ENCODE measurements at regions not wholly inside any gene's neighbourhood (a gene's known extent, or its start where the extent isn't known, plus 50 kb on each side); places are given as distances from the start of the nearest gene placed in this dataset.
"Not testable (repeated sequence)": the region's sequence is repeated elsewhere in the genome, so short reads cannot be mapped to it uniquely, and the experiment has no call there.

DNA sequence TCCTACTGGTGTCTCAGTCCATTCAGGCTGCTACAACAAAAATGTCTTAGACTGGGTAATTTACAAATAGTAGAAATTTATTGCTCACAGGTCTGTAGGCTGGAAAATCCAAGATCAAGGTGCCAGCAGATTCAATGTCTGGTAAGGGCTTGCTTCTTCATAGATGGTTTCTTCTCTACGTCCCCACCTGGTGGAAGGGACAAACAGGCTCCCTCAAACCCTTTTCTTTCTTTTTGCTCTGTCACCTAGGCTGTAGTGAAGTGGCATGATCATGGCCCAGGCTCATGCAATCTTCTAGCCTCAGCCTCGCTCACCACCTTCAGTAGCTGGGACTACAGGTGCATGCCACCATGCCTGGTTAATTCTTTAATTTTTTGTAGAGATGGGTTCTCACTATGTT lies 106.8 kb upstream of the RPH3A start:
- intact Hi-C loops (cut with DNase I; ENCODE audit: low total_unique reads), result no loop called here
- Histone ChIP-seq H3K27ac (no peak overlapping the region), H3K36me3 (no peaks in the 10 kb centered on the region), H3K4me3 (no peak overlapping the region), H3K4me1 (no peaks in the 10 kb centered on the region), H3K27me3 (peaks cover 7% of the 10 kb centered on the region), H3K9me3 (no peaks in the 10 kb centered on the region)
- in situ Hi-C loops (cut with MboI; ENCODE audit: low pct_ligation_motif_present in 1 of 4, low pct_unique_long_range_greater_than_20kb in 1 of 4, low sequenced_read_pairs in 3 of 4), result no loop called here
- no peak for TF ChIP-seq EP300 (IDR thresholded peaks at IDR 0.05; ENCODE audit: low read depth)
- TF ChIP-seq, protein P1, sequence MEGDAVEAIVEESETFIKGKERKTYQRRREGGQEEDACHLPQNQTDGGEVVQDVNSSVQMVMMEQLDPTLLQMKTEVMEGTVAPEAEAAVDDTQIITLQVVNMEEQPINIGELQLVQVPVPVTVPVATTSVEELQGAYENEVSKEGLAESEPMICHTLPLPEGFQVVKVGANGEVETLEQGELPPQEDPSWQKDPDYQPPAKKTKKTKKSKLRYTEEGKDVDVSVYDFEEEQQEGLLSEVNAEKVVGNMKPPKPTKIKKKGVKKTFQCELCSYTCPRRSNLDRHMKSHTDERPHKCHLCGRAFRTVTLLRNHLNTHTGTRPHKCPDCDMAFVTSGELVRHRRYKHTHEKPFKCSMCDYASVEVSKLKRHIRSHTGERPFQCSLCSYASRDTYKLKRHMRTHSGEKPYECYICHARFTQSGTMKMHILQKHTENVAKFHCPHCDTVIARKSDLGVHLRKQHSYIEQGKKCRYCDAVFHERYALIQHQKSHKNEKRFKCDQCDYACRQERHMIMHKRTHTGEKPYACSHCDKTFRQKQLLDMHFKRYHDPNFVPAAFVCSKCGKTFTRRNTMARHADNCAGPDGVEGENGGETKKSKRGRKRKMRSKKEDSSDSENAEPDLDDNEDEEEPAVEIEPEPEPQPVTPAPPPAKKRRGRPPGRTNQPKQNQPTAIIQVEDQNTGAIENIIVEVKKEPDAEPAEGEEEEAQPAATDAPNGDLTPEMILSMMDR (IDR thresholded peaks at IDR 0.05), result no peak
- no peak for TF ChIP-seq POLR2AphosphoS5 (IDR thresholded peaks at IDR 0.05)
- no peak for TF ChIP-seq POLR2A (IDR thresholded peaks at IDR 0.05)
- no peak for DNase-seq
- 48 to 81% methylated on average over 2 of the region's 2 CpGs for WGBS, 2 donors (ENCODE audit: low coverage in 1 of 2)

DNA sequence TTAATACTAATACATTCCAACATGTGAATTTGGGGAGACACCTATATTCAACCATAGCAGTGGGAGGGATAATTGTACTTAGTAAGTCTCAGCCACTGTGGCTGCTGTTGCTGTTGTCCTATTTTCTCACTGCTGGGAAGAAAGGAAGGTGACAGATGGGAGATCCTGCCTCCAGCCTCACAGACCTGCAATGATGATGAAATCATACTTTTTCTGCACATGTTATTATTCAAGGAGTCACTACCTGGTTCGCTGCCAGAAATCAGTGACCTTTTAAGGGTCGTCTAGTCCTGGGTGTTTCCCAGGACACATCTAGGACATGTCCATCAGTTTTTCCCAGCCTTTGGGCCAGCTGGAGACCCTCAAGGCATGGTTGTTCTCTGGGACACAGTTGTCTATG lies 106.2 kb upstream of the RPH3A start:
- in situ Hi-C loops (cut with MboI; ENCODE audit: low pct_ligation_motif_present in 1 of 4, low pct_unique_long_range_greater_than_20kb in 1 of 4, low sequenced_read_pairs in 3 of 4), result no loop called here

DNA sequence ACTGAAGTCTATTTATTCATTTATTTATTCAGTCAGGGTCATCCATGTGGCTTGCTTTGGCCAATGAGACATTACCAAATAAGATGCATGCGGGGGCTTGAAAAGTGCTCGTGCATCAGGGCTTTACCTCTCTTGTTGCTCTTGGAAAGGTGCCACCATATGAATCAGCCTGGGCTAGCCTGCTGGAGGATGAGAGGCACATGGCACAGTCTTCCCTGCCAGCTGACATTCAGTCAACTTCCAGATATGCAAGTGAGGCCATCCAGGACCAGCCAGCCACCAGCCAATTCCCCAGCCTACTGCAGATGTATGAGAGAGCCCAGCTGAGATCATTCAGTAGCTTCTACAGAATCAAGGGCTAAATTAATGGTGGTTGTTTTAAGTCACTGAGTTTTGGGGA lies 105.2 kb upstream of the RPH3A start:
- peaks cover 7% of the 10 kb centered on the region for H3K27me3 ChIP-seq
- 72% methylated on average over 2 of the region's 2 CpGs; no CpG with 5 or more reads in 1 of the 2 donors for WGBS, 2 donors (ENCODE audit: low coverage in 1 of 2)

More for the DNA sequence above, 106.2 kb upstream of the RPH3A start:
- no peak overlapping the region for H3K4me3 ChIP-seq
- no peak for DNase-seq
- no peaks in the 10 kb centered on the region for H3K36me3 ChIP-seq
- H3K4me1 ChIP-seq, result no peaks in the 10 kb centered on the region
- intact Hi-C loops (cut with DNase I; ENCODE audit: low total_unique reads), result no loop called here
- H3K27me3 ChIP-seq, result peaks cover 7% of the 10 kb centered on the region
- 31 to 66% methylated on average over 2 of the region's 2 CpGs for WGBS, 2 donors (ENCODE audit: low coverage in 1 of 2)
- TF ChIP-seq, protein P1 (IDR thresholded peaks at IDR 0.05), result no peak
- TF ChIP-seq POLR2AphosphoS5 (IDR thresholded peaks at IDR 0.05), result no peak
- no peak overlapping the region for H3K27ac ChIP-seq
- no peaks in the 10 kb centered on the region for H3K9me3 ChIP-seq

DNA sequence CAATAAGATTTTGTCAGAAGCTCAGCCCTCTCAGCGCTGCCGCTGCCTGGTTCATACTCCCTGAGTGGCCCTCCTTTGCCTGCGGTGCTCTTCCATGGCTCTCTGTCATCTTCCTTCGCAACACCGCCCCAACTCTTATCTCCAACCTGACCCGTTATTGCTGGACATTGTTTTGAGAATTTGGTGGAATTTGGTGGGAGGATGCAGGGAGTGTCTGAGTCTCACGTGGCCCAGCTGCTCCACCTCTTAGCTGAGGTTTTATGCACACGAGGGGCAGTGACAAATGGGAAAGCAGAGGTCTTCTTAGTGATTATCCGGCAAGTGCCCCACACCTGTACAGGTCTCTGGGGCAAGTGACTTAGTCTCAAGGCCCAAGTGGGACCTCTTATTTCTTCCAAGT lies 97.5 kb upstream of the RPH3A start:
- Histone ChIP-seq H3K27ac (no peak overlapping the region), H3K9me3 (no peaks in the 10 kb centered on the region), H3K36me3 (no peaks in the 10 kb centered on the region), H3K4me3 (no peak overlapping the region), H3K4me1 (no peaks in the 10 kb centered on the region), H3K27me3 (peaks cover 4% of the 10 kb centered on the region)
- TF ChIP-seq, protein P1 (IDR thresholded peaks at IDR 0.05), result no peak
- in situ Hi-C loops (cut with MboI; ENCODE audit: low pct_ligation_motif_present in 1 of 4, low pct_unique_long_range_greater_than_20kb in 1 of 4, low sequenced_read_pairs in 3 of 4) (no loop called here), intact Hi-C loops (cut with DNase I; ENCODE audit: low total_unique reads) (no loop called here)
- WGBS, 2 donors (ENCODE audit: low coverage in 1 of 2), result 68 to 82% methylated on average over 6 to 9 of the region's 9 CpGs
- DNase-seq, result no peak

More for the DNA sequence above, 105.2 kb upstream of the RPH3A start:
- no peak for DNase-seq
- Histone ChIP-seq H3K36me3 (no peaks in the 10 kb centered on the region), H3K27ac (no peak overlapping the region), H3K4me3 (no peak overlapping the region), H3K9me3 (no peaks in the 10 kb centered on the region), H3K4me1 (no peaks in the 10 kb centered on the region)
- intact Hi-C loops (cut with DNase I; ENCODE audit: low total_unique reads), result no loop called here
- in situ Hi-C loops (cut with MboI; ENCODE audit: low pct_ligation_motif_present in 1 of 4, low pct_unique_long_range_greater_than_20kb in 1 of 4, low sequenced_read_pairs in 3 of 4), result no loop called here
- TF ChIP-seq POLR2A (IDR thresholded peaks at IDR 0.05), result no peak
- TF ChIP-seq EP300 (IDR thresholded peaks at IDR 0.05; ENCODE audit: low read depth), result no peak
- TF ChIP-seq POLR2AphosphoS5 (IDR thresholded peaks at IDR 0.05), result no peak
- TF ChIP-seq, protein P1 (IDR thresholded peaks at IDR 0.05), result no peak

DNA sequence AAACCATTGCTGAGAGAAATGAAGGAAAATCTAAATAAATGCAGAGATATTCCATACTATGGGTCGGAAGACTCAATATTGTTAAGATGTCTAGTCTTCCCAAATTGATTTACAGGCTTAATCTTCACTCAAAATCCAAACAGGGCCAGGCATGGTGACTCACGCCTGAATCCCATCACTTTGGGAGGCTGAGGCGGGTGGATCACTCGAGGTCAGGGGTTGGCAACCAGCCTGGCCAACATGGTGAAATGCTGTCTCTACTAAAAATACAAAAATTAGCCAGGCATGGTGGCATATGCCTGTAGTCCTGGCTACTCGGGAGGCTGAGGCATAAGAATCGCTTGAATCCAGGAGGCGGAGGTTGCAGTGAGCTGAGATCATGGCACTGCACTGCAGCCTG lies 94.1 kb upstream of the RPH3A start:
- H3K27ac ChIP-seq; H3K4me3 ChIP-seq; H3K27me3 ChIP-seq; DNase-seq; in situ Hi-C loops (cut with MboI; ENCODE audit: low pct_ligation_motif_present in 1 of 4, low pct_unique_long_range_greater_than_20kb in 1 of 4, low sequenced_read_pairs in 3 of 4); H3K9me3 ChIP-seq; H3K4me1 ChIP-seq; H3K36me3 ChIP-seq; intact Hi-C loops (cut with DNase I; ENCODE audit: low total_unique reads): not testable (repeated sequence)
- 67 to 68% methylated on average over 6 to 7 of the region's 7 CpGs for WGBS, 2 donors (ENCODE audit: low coverage in 1 of 2)
